ENCODE measurements at regions not wholly inside any gene's neighbourhood (a gene's known extent, or its start where the extent isn't known, plus 50 kb on each side); places are given as distances from the start of the nearest gene placed in this dataset.

GRCh38 chr1:172810480-172811175 lies 151.7 kb downstream of the FASLG start:
- FAIRE-seq = no peak

- no peak for FAIRE-seq
These were observed 152.8 kb downstream of the FASLG start for GRCh38 chr1:172811694-172812093.

- FAIRE-seq = no peak
These were observed 153.2 kb downstream of the FASLG start for GRCh38 chr1:172812118-172812517.

DNA sequence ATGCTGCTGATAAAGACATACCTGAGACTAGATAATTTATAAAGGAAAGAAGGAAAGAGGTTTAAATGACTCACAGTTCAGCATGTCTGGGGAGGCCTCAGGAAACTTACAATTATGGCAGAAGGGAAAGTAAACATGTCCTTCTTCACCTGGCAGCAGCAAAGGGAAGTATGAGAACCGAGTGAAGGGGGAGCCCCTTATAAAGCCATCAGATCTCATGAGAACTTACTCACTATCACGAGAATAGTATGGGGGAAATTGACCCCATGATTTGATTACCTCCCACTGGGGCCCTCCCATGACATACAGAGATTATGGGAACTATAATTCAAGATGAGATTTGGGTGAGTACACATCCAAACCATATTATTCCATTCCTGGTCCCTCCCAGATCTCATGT lies 154.4 kb downstream of the FASLG start:
- no peak for FAIRE-seq

DNA sequence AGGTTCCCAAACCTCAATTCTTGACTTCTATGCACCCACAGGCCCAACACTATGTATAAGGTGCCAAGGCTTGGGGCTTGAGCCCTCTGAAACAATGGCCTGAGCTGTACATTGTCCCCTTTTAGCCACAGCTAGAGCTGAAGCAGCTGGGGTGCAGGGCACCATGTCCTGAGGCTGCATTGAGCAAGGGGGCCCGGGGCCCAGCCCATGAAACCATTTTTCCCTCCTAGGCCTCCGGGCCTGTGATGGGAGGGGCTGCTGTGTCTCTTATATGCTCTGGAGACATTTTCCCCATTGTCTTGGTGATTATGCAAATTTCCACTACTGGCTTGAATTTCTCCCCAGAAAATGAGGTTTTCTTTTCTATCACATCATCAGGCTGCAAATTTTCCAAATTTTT lies 155.5 kb downstream of the FASLG start:
- no peak for FAIRE-seq

DNA sequence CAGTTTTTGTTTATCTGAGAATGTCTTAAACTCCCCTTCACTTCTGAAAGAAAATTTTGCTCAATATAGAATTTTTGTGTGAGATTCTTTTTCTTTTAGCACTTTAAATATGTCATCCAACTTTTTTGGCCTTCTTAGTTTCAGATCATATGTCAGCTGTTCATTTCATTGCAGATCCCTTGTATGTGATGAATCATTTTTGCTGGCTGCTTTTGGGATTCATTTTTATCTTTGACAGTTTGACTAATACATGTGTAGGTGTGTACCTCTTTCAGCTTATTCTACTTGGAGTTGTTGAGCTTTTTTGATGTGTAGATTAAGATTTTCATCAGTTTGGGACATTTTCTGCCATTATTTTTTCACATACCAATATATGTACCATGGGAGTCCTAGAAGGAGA lies 156.8 kb downstream of the FASLG start:
- no peak for FAIRE-seq

GRCh38 chr1:172818841-172819527 lies 160.1 kb downstream of the FASLG start:
- no peak for FAIRE-seq

GRCh38 chr1:172820475-172821158 lies 161.7 kb downstream of the FASLG start:
- FAIRE-seq = no peak

- no peak for FAIRE-seq
These were observed 162.8 kb downstream of the FASLG start for GRCh38 chr1:172821609-172822274.

- FAIRE-seq = no peak
These were observed 164.0 kb downstream of the FASLG start for GRCh38 chr1:172822886-172823285.

GRCh38 chr1:172823534-172823933 lies 164.6 kb downstream of the FASLG start:
- FAIRE-seq = no peak

- no peak for FAIRE-seq
These were observed 165.3 kb downstream of the FASLG start for GRCh38 chr1:172824209-172824608.

- no peak for FAIRE-seq
These were observed 167.3 kb downstream of the FASLG start for GRCh38 chr1:172826096-172826741.

- no peak for FAIRE-seq
These were observed 168.4 kb downstream of the FASLG start for GRCh38 chr1:172827301-172827700.

DNA sequence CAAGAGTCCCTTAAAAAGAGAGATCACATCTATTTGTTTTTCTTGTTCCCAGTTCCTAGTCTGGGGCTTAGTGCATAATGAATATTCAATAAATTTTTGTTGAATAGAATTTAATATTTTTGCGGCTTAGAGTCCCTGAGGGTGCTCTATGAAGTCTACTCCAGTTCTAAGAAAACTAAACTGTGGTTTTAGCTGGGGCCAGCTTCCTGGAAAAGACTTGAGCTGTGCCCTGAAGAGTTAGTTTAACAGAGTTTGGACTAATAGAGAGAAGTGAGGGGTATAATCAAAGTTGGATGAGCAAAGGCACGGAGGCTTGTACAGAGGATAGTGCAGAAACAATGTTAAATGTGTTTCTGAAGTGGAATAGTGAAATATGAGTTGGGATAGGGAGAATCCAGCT lies 168.9 kb downstream of the FASLG start:
- no peak for FAIRE-seq

DNA sequence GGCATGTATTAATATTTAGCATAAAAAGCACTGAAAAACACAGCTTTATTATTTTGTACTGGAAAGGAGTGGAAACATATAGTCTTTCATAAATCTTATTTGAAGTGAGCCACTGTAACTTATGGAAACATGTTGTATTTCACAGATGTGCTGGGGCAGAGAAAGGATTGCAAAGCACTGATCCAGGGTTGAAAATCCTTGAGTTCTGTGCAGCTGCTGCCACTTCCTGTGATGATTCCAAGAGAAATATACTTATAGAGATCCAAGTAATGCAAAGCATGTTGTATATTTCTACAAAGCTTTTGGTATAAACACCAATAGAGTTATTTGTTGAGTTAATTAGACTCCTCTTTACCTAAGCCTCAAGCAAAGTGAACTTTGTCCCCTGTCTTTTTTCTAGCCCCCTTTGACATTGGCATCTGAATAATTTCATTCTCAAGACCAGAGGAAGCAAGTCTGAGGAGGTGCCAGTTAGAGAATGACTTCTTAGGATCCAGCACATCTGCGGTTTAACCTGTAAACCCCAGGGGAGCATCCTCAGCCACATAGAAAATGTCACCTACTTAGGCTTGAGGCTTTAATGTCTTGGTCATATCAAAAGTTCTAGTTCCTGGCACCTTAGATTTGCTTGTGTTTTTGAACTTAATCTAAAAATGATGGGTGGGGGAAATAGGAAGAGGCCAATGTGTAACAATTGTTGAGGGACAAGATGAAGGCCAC lies 173.3 kb downstream of the FASLG start:
- no peak for FAIRE-seq

DNA sequence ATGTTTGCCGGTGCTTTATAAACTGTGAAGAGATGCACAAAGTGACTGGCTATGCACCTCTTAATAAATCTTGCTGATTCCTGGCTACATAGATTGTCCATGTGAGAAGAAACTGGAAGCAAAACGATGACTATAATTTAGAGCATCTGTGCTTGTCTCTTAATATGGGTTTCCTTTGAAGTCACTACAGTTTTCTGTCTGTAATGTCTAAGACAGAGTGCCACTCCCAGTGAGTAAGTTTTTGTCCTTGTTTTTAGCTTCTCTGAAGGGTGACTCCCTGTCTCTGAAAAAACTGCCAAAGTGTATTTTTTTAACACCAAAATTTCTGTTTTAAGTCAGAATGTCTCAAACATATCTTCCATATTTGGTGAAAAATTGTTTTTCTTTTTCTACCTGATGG lies 175.1 kb downstream of the FASLG start:
- FAIRE-seq = no peak

DNA sequence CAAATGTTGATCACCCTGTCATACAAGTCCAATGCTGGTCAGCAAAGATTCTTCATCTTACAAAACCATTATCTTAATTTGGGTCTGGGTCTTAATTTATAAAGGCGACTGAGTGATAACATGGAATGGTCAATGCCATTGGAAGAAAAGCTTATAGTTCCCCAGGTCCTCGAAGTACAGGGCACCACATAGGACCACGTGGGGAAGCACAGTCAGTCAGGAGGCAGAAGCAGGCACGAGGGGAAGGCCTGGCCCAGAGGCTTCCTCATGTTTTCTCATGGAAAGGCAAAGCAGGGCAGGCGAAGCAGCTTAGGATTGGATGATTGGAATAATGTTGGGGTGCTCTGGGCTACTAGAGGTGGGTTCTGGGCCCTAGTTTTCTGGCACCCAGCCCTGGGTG lies 175.7 kb downstream of the FASLG start:
- no peak for FAIRE-seq

DNA sequence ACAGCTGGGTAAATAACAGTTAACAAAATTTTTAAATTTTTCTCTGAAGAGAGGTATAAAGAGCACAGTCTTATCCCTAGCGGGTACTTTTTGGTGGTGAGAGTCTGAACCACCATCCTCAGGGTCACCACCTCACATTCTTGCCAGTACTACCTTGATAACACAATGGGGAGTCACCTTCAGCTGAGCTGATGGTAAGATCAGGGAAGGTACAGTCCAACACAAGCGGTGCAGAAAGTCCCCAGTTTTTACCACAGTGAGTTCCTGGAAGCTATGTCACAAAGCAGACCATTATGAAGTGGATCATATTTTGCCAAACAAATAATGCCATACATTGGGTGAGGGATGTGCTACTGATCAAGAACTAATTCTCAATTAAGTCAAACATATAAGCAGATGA lies 176.9 kb downstream of the FASLG start:
- FAIRE-seq = no peak

DNA sequence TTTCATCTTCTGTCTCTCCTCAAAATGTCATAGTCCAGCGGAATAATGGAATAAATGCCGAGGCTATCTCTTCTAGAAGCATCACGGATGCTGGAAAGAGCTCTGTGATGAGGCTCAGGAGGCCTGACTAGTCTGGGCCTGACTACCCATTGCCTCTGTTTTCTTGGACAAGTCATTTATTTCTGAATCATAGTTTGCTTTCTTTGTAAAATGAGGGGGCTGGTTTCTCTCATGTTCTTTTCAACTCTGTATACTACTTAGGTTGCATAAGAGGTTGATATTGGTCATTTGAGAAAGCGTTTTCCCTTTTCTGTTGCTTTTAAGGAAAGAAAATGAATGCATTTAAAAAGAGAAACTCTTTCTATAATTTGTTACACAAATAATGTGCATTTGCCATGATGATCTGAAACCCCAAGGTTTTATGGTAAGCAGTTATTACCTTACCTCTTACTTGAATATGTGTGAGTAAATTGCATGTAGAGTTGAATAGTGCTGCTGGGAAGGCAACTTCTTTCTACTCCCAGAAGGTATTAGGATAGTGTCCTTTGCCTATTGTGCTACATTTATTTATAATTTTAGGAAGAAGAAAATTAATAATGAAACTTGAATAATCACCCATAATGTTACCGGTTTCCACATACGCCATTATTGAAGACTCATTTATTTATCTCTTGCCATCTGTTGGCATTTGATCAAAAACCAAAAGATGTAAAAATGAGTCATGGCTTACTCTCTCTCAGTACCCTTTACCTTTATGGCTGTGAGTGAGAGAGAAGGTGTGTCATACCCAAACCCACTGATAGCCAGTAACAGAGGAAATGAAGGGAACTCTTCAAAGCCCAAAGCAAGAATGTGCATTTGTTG lies 179.1 kb downstream of the FASLG start:
- no peak for FAIRE-seq

DNA sequence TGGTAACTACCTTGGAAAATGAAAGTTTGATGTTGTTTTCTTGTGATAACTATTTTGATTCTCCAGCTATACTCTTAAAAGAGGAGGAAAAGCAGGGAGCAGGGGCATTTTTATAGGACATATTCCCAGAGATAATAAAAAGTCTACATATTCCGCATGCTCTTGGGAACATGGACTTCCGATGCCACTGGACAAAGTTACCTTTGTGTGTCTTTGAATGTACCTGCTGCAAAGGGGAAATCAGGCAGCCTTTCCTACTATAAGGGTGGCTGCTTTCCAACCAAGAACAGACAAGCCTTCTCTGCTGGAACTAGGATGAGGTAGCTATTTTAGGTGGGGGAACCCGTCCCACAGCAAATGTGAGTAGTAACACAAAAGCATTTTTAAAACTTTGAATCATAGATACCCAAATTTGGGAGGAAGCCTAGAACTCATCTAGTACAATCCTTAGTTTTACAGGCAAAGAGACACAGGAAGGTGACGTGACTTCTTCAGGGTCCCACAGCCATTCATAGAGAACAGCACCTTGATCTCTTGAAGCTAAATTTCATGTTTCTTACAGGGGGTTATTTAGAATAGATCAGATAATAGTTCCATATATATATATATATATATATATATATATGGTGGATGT lies 179.9 kb downstream of the FASLG start:
- no peak for FAIRE-seq

Measured in colon (tissue), 2 donors.